HK-2 (cell line): ENCODE measurements at regions not wholly inside any gene's neighbourhood (a gene's known extent, or its start where the extent isn't known, plus 50 kb on each side); places are given as distances from the start of the nearest gene placed in this dataset.
"Not testable (repeated sequence)": the region's sequence is repeated elsewhere in the genome, so short reads cannot be mapped to it uniquely, and the experiment has no call there.

Source experiments
- DNase-seq: peaks from one replicate; pipeline ENCODE4 v3.0.0-alpha.2; 2018; ENCODE audit not compliant: unreplicated experiment

- no peak for DNase-seq
Observed at GRCh38 chr5:101653996-101654395, 642.1 kb downstream of the SLCO4C1 start.

- no peak for DNase-seq
Observed at GRCh38 chr5:101647861-101648260, 648.2 kb downstream of the SLCO4C1 start.

- DNase-seq: no peak
Observed at GRCh38 chr5:101643794-101644193, 652.3 kb downstream of the SLCO4C1 start.

- no peak for DNase-seq
Observed at GRCh38 chr5:101637599-101637998, 658.5 kb downstream of the SLCO4C1 start.

- not testable (repeated sequence) for DNase-seq
Observed at GRCh38 chr5:101627770-101628169, 668.3 kb downstream of the SLCO4C1 start.

GRCh38 chr5:101626572-101626971 lies 669.5 kb downstream of the SLCO4C1 start:
- no peak for DNase-seq

- no peak for DNase-seq
Observed at GRCh38 chr5:101611039-101611438, 685.0 kb downstream of the SLCO4C1 start.

- no peak for DNase-seq
Observed at GRCh38 chr5:101608322-101608721, 687.8 kb downstream of the SLCO4C1 start.

- no peak for DNase-seq
Observed at GRCh38 chr5:101605700-101606099, 690.4 kb downstream of the SLCO4C1 start.

- no peak for DNase-seq
Observed at GRCh38 chr5:101600614-101601013, 695.5 kb downstream of the SLCO4C1 start.

- DNase-seq: no peak
Observed at GRCh38 chr5:101590384-101590783, 687.3 kb upstream of the ST8SIA4 start.

- DNase-seq: no peak
Observed at GRCh38 chr5:101585366-101585765, 682.3 kb upstream of the ST8SIA4 start.

GRCh38 chr5:101580591-101580990 lies 677.5 kb upstream of the ST8SIA4 start:
- no peak for DNase-seq

GRCh38 chr5:101574017-101574416 lies 670.9 kb upstream of the ST8SIA4 start:
- DNase-seq: no peak

GRCh38 chr5:101561018-101561417 lies 657.9 kb upstream of the ST8SIA4 start:
- DNase-seq: no peak

- no peak for DNase-seq
Observed at GRCh38 chr5:101543780-101544179, 640.7 kb upstream of the ST8SIA4 start.

GRCh38 chr5:101539315-101539714 lies 636.2 kb upstream of the ST8SIA4 start:
- no peak for DNase-seq

- DNase-seq: no peak
Observed at GRCh38 chr5:101535626-101536025, 632.5 kb upstream of the ST8SIA4 start.

GRCh38 chr5:101534491-101535110 lies 631.5 kb upstream of the ST8SIA4 start:
- no peak for DNase-seq

- no peak for DNase-seq
Observed at GRCh38 chr5:101532430-101532829, 629.3 kb upstream of the ST8SIA4 start.

GRCh38 chr5:101531026-101531425 lies 627.9 kb upstream of the ST8SIA4 start:
- DNase-seq: no peak

- not testable (repeated sequence) for DNase-seq
Observed at GRCh38 chr5:101529094-101529493, 626.0 kb upstream of the ST8SIA4 start.

- no peak for DNase-seq
Observed at GRCh38 chr5:101520417-101520816, 617.3 kb upstream of the ST8SIA4 start.

- DNase-seq: no peak
Observed at GRCh38 chr5:101517795-101518194, 614.7 kb upstream of the ST8SIA4 start.
